GM10266 (cell line): ENCODE measurements at regions not wholly inside any gene's neighbourhood (a gene's known extent, or its start where the extent isn't known, plus 50 kb on each side); places are given as distances from the start of the nearest gene placed in this dataset.

Source experiments
- DNase-seq: peaks from one replicate; pipeline ENCODE4 v3.0.0; 2012; ENCODE audit errors: extremely low spot score
- TF ChIP-seq, protein P1 (sequence below): IDR thresholded peaks from 2 replicates; pipeline ENCODE4 v1.5.1; 2012; ENCODE audit warnings: mild to moderate bottlenecking, low read depth; ENCODE audit not compliant: control insufficient read depth, insufficient read depth; ENCODE audit errors: missing control alignments

DNA sequence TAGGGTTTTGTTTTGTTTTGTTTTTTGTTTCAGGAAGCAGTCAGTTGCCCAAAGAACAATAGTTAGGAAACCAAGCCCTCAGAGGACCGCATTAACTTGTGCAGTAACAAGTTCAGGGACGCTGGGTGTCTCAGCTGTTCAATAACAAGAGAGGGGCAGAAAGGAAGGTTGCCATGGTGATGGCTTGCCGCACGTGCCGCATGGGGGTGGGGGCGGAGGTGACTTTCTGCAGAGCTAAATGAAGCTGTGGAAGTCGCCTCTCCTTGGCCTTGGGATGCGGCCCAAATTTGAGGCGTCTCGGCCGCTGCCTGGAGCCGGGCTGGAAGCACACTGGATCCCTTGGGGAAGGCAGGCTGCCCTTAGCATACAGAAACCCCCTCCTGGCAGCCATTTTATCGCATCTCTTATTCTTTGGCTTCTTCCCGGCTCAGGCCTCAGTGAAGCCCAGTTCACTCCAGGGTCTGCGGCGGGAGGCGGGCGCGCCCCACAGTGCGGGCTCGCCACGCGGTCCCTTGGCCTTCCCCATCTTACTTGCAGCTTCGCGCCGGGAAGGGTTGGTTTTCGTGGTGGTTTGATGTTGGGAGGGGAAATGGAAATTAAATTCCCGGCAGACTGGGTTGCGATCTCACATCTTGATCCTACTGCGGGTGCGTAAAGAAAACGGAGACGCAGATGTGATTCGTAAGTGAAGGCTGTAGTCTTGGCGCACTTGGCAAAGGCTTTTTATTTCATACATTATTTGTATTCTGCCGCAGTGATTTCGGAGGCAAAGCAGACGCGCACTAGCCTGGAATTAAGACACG is 94.3 kb downstream of the SLC17A6 start:
- peak; percentile 12 for DNase-seq
- TF ChIP-seq, protein P1, sequence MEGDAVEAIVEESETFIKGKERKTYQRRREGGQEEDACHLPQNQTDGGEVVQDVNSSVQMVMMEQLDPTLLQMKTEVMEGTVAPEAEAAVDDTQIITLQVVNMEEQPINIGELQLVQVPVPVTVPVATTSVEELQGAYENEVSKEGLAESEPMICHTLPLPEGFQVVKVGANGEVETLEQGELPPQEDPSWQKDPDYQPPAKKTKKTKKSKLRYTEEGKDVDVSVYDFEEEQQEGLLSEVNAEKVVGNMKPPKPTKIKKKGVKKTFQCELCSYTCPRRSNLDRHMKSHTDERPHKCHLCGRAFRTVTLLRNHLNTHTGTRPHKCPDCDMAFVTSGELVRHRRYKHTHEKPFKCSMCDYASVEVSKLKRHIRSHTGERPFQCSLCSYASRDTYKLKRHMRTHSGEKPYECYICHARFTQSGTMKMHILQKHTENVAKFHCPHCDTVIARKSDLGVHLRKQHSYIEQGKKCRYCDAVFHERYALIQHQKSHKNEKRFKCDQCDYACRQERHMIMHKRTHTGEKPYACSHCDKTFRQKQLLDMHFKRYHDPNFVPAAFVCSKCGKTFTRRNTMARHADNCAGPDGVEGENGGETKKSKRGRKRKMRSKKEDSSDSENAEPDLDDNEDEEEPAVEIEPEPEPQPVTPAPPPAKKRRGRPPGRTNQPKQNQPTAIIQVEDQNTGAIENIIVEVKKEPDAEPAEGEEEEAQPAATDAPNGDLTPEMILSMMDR: no peak

DNA sequence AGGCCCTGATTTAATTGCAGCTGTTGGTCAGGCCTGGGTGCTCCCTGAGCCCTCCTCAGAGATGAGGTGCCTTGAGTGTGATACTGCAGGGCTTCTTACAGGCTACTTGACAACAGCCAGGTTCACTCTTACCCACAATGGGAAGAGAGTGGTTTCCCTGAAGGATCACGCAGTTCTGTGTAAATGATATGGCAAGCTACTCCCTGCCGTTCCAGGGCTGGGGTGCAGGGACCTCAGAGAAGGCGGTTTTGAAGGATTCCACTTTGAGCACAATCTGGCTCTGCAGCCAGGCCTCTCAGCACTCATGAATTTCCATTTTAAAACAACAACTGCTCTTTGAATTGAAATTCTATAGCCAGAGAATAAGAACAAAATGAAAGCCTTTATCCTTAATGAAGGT is 92.9 kb downstream of the SLC17A6 start:
- TF ChIP-seq, protein P1: no peak
- no peak for DNase-seq

DNA sequence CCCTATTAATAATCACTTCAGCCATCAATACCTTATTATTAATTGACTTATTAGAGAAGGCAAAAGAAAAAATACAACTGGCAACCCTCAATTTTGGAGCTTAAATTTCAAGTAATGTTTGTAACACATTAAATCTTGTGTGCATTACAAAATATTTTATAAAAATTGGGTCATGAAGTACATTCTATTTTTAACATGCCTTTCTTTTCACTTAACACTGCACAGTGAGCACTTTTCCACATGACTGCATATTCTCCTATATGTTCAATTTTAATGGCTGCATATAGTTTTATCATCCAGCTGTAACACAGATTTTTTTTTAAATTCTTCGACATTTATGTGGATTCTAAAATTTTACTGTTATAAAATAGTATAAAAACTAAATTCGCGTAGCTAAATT is 92.5 kb downstream of the SLC17A6 start:
- TF ChIP-seq, protein P1: no peak
- DNase-seq: no peak

DNA sequence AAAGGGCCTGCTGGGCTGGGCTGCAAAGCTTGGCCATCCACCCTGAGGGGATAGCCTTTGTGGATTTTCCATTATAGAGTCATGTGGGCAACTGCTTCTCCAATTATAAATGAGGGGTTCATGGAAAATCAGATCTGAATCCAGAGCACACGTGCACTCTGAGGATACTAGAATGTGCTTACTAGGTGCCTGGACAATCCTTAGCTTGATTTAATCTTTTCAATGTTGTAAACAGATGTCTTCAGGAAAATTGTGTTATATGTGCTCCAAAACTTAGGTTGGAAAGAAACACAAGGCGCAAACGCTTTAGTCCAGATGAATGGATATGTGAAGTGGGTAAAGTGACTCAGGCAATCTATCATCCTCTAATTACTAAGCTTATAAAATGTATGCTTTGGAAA is 92.0 kb downstream of the SLC17A6 start:
- TF ChIP-seq, protein P1: no peak
- no peak for DNase-seq
